ENCODE measurements at regions not wholly inside any gene's neighbourhood (a gene's known extent, or its start where the extent isn't known, plus 50 kb on each side); places are given as distances from the start of the nearest gene placed in this dataset.
A peak's percentile ranks its signal among the peaks of the same experiment; 100 is the strongest.

- no peak for DNase-seq
- H3K27ac ChIP-seq, result no peak overlapping the region
- no peaks in the 10 kb centered on the region for H3K36me3 ChIP-seq
- H3K9me3 ChIP-seq, result no peaks in the 10 kb centered on the region
- H3K27me3 ChIP-seq, result no peaks in the 10 kb centered on the region
- H3K4me3 ChIP-seq (replicated peaks in 1 of 3), result no peak overlapping the region
- intact Hi-C loops (cut with DNase I), result no loop called here
- 76 to 81% methylated on average over 7 of the region's 7 CpGs for WGBS, 2 donors
- no peak for TF ChIP-seq CTCF (IDR thresholded peaks at IDR 0.05)
- no peak for TF ChIP-seq POLR2A (IDR thresholded peaks at IDR 0.05)
- peaks cover 8 to 13% of the 10 kb centered on the region in 2 donors for H3K4me1 ChIP-seq
Measured at GRCh38 chr3:41120460-41120859, 78.8 kb upstream of the CTNNB1 start.

- TF ChIP-seq POLR2A (IDR thresholded peaks at IDR 0.05) (no peak), CTCF (IDR thresholded peaks at IDR 0.05) (no peak)
- WGBS, 2 donors, result 84 to 94% methylated on average over 2 of the region's 2 CpGs
- no peak overlapping the region for H3K27ac ChIP-seq
- no peak for DNase-seq
- no peaks in the 10 kb centered on the region for H3K9me3 ChIP-seq
- no peaks in the 10 kb centered on the region for H3K27me3 ChIP-seq
- intact Hi-C loops (cut with DNase I), result no loop called here
- H3K4me3 ChIP-seq (replicated peaks in 1 of 3), result no peak overlapping the region
- H3K4me1 ChIP-seq, result peaks cover 0 to 7% of the 10 kb centered on the region in 2 donors
- no peaks in the 10 kb centered on the region for H3K36me3 ChIP-seq
Measured at GRCh38 chr3:41125258-41125657, 74.0 kb upstream of the CTNNB1 start.

- intact Hi-C loops (cut with DNase I), result no loop called here
- DNase-seq, result no peak
- no peaks in the 10 kb centered on the region for H3K36me3 ChIP-seq
- WGBS, 2 donors, result 85 to 90% methylated on average over 4 of the region's 4 CpGs
- no peaks in the 10 kb centered on the region for H3K9me3 ChIP-seq
- H3K27ac ChIP-seq, result no peak overlapping the region
- TF ChIP-seq POLR2A (IDR thresholded peaks at IDR 0.05) (no peak), CTCF (IDR thresholded peaks at IDR 0.05) (no peak)
- no peaks in the 10 kb centered on the region for H3K27me3 ChIP-seq
- no peak overlapping the region for H3K4me3 ChIP-seq (replicated peaks in 1 of 3)
- H3K4me1 ChIP-seq, result peaks cover 0 to 7% of the 10 kb centered on the region in 2 donors
Measured at GRCh38 chr3:41126472-41126871, 72.8 kb upstream of the CTNNB1 start.

GRCh38 chr3:41126961-41127360 lies 72.3 kb upstream of the CTNNB1 start:
- WGBS, 2 donors, result 33 to 52% methylated on average over 1 of the region's 1 CpG

GRCh38 chr3:41127414-41127813 lies 71.9 kb upstream of the CTNNB1 start:
- H3K9me3 ChIP-seq, result no peaks in the 10 kb centered on the region
- WGBS, 2 donors, result 83 to 95% methylated on average over 2 of the region's 2 CpGs
- no peaks in the 10 kb centered on the region for H3K27me3 ChIP-seq
- H3K4me3 ChIP-seq (replicated peaks in 1 of 3), result no peak overlapping the region
- H3K27ac ChIP-seq, result no peak overlapping the region
- peaks cover 0 to 7% of the 10 kb centered on the region in 2 donors for H3K4me1 ChIP-seq
- no peak for DNase-seq
- no peaks in the 10 kb centered on the region for H3K36me3 ChIP-seq
- TF ChIP-seq POLR2A (IDR thresholded peaks at IDR 0.05) (no peak), CTCF (IDR thresholded peaks at IDR 0.05) (no peak)
- intact Hi-C loops (cut with DNase I), result no loop called here

More at GRCh38 chr3:41126961-41127360, 72.3 kb upstream of the CTNNB1 start:
- H3K27me3 ChIP-seq, result no peaks in the 10 kb centered on the region
- peaks cover 0 to 7% of the 10 kb centered on the region in 2 donors for H3K4me1 ChIP-seq
- DNase-seq, result peak in 1 of 2 donors; percentile 20
- intact Hi-C loops (cut with DNase I), result no loop called here
- no peaks in the 10 kb centered on the region for H3K36me3 ChIP-seq
- H3K27ac ChIP-seq, result no peak overlapping the region
- no peaks in the 10 kb centered on the region for H3K9me3 ChIP-seq
- TF ChIP-seq CTCF (IDR thresholded peaks at IDR 0.05) (no peak), POLR2A (IDR thresholded peaks at IDR 0.05) (no peak)
- no peak overlapping the region for H3K4me3 ChIP-seq (replicated peaks in 1 of 3)

Measured in thyroid gland (tissue), 4 donors.